ENCODE measurements at regions not wholly inside any gene's neighbourhood (a gene's known extent, or its start where the extent isn't known, plus 50 kb on each side); places are given as distances from the start of the nearest gene placed in this dataset.

GRCh38 chr6:40340957-40341356 is 246.2 kb downstream of the LRFN2 start:
- no peaks in the 10 kb centered on the region for H3K9me3 ChIP-seq (ENCODE audit: control insufficient read depth, insufficient read depth, low read length)
- no peak overlapping the region for H3K27ac ChIP-seq (ENCODE audit: low read depth, low read length)
- no peaks in the 10 kb centered on the region for H3K4me1 ChIP-seq (ENCODE audit: control insufficient read depth, low read length)
- H3K9me2 ChIP-seq (replicated peaks; ENCODE audit: control insufficient read depth, low read length), result no peaks in the 10 kb centered on the region
- no peak overlapping the region for H3K4me2 ChIP-seq (ENCODE audit: low read length)
- no peaks in the 10 kb centered on the region for H4K20me1 ChIP-seq (ENCODE audit: control insufficient read depth, insufficient read depth, low read depth, low read length)
- no peak overlapping the region for H3K4me3 ChIP-seq (ENCODE audit: low read length)
- TF ChIP-seq, protein P1, sequence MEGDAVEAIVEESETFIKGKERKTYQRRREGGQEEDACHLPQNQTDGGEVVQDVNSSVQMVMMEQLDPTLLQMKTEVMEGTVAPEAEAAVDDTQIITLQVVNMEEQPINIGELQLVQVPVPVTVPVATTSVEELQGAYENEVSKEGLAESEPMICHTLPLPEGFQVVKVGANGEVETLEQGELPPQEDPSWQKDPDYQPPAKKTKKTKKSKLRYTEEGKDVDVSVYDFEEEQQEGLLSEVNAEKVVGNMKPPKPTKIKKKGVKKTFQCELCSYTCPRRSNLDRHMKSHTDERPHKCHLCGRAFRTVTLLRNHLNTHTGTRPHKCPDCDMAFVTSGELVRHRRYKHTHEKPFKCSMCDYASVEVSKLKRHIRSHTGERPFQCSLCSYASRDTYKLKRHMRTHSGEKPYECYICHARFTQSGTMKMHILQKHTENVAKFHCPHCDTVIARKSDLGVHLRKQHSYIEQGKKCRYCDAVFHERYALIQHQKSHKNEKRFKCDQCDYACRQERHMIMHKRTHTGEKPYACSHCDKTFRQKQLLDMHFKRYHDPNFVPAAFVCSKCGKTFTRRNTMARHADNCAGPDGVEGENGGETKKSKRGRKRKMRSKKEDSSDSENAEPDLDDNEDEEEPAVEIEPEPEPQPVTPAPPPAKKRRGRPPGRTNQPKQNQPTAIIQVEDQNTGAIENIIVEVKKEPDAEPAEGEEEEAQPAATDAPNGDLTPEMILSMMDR (IDR thresholded peaks at IDR 0.05; ENCODE audit: low read depth, low read length, poor library complexity, severe bottlenecking), result no peak
- TF ChIP-seq EZH2phosphoT487 (IDR thresholded peaks at IDR 0.05; ENCODE audit: borderline replicate concordance, low read length), result no peak
- H3K36me3 ChIP-seq (ENCODE audit: control insufficient read depth, low read length), result no peaks in the 10 kb centered on the region
- H3F3A ChIP-seq (ENCODE audit: control insufficient read depth, insufficient read depth), result no peaks in the 10 kb centered on the region
- no peaks in the 10 kb centered on the region for H3K27me3 ChIP-seq (ENCODE audit: control insufficient read depth, low read length)
- no peaks in the 10 kb centered on the region for H3K79me2 ChIP-seq (ENCODE audit: control insufficient read depth, low read length)

DNA sequence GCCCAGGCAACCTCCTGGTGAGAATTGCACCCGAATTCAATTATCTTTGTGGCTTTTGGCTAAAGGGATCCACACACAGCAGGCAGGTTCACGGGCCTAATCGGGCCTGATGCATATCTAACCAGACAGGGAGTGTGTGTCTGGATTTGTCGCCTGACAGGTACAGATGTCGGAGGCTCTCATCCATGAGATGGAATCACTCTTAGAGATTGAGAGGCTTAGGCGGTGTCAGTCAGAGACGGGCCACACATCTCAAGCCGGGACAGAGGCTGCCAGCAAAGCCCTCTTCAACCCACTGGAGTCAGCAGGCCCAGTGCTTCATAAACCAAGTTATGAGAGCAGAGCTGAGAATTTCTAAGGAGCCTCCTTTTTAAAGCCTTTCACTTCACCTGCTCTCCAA is 247.0 kb downstream of the LRFN2 start:
- Histone ChIP-seq H3F3A (ENCODE audit: control insufficient read depth, insufficient read depth) (no peaks in the 10 kb centered on the region), H3K9me2 (replicated peaks; ENCODE audit: control insufficient read depth, low read length) (no peaks in the 10 kb centered on the region), H3K9me3 (ENCODE audit: control insufficient read depth, insufficient read depth, low read length) (no peaks in the 10 kb centered on the region), H4K20me1 (ENCODE audit: control insufficient read depth, insufficient read depth, low read depth, low read length) (no peaks in the 10 kb centered on the region), H3K4me3 (ENCODE audit: low read length) (no peak overlapping the region), H3K4me2 (ENCODE audit: low read length) (no peak overlapping the region), H3K79me2 (ENCODE audit: control insufficient read depth, low read length) (no peaks in the 10 kb centered on the region), H3K36me3 (ENCODE audit: control insufficient read depth, low read length) (no peaks in the 10 kb centered on the region), H3K4me1 (ENCODE audit: control insufficient read depth, low read length) (no peaks in the 10 kb centered on the region), H3K27ac (ENCODE audit: low read depth, low read length) (no peak overlapping the region), H3K27me3 (ENCODE audit: control insufficient read depth, low read length) (no peaks in the 10 kb centered on the region)
- no peak for TF ChIP-seq EZH2phosphoT487 (IDR thresholded peaks at IDR 0.05; ENCODE audit: borderline replicate concordance, low read length)
- TF ChIP-seq, protein P1 (IDR thresholded peaks at IDR 0.05; ENCODE audit: low read depth, low read length, poor library complexity, severe bottlenecking), result no peak

DNA sequence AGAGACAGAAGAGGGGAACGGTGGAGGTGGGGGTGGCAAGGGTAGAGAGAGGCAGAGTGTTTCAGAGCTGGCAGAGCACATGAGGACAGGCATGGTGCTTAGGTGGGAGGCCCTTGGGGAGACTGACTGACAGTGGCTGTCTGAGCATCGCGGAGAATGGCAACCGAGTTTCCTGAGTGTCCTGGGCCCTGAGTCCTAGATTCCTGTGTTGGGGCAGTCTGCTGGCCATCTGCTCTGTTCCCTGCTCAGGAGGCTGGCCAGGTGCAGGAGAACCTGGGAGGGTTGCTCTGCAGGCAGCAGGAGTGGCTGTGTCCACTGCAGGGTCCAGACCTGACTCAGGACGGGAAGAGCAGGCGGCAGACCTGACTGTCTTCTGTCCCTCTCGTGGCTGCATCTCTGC is 248.9 kb downstream of the LRFN2 start:
- H3K9me2 ChIP-seq (replicated peaks; ENCODE audit: control insufficient read depth, low read length), result no peaks in the 10 kb centered on the region
- H3K4me3 ChIP-seq (ENCODE audit: low read length), result no peak overlapping the region
- TF ChIP-seq EZH2phosphoT487 (IDR thresholded peaks at IDR 0.05; ENCODE audit: borderline replicate concordance, low read length), result no peak
- TF ChIP-seq, protein P1 (IDR thresholded peaks at IDR 0.05; ENCODE audit: low read depth, low read length, poor library complexity, severe bottlenecking), result no peak
- no peaks in the 10 kb centered on the region for H3K79me2 ChIP-seq (ENCODE audit: control insufficient read depth, low read length)
- H3K36me3 ChIP-seq (ENCODE audit: control insufficient read depth, low read length), result no peaks in the 10 kb centered on the region
- no peak overlapping the region for H3K27ac ChIP-seq (ENCODE audit: low read depth, low read length)
- H3F3A ChIP-seq (ENCODE audit: control insufficient read depth, insufficient read depth), result no peaks in the 10 kb centered on the region
- no peaks in the 10 kb centered on the region for H3K9me3 ChIP-seq (ENCODE audit: control insufficient read depth, insufficient read depth, low read length)
- H3K4me1 ChIP-seq (ENCODE audit: control insufficient read depth, low read length), result no peaks in the 10 kb centered on the region
- H3K27me3 ChIP-seq (ENCODE audit: control insufficient read depth, low read length), result no peaks in the 10 kb centered on the region; the same call in 1 of the 2 replicates
- H4K20me1 ChIP-seq (ENCODE audit: control insufficient read depth, insufficient read depth, low read depth, low read length), result no peaks in the 10 kb centered on the region
- H3K4me2 ChIP-seq (ENCODE audit: low read length), result no peak overlapping the region
